ENCODE measurements at regions not wholly inside any gene's neighbourhood (a gene's known extent, or its start where the extent isn't known, plus 50 kb on each side); places are given as distances from the start of the nearest gene placed in this dataset.

- no peaks in the 10 kb centered on the region for H3K9me3 ChIP-seq
- intact Hi-C loops (cut with DNase I) = no loop called here
- no peaks in the 10 kb centered on the region for H3K36me3 ChIP-seq
- TF ChIP-seq POLR2AphosphoS5 (IDR thresholded peaks at IDR 0.05; ENCODE audit: insufficient read depth in 1 of 2, low read depth in 1 of 2) = no peak
- H3K27me3 ChIP-seq = no peaks in the 10 kb centered on the region
- no peak for DNase-seq (ENCODE audit: extremely low spot score in 2 of 2)
- no peaks in the 10 kb centered on the region for H3K4me1 ChIP-seq
- H3K27ac ChIP-seq = no peak overlapping the region
- no peak overlapping the region for H3K4me3 ChIP-seq
Observed at GRCh38 chr3:145395421-145395820, 765.6 kb downstream of the PLOD2 start.

- intact Hi-C loops (cut with DNase I) = no loop called here
- TF ChIP-seq POLR2AphosphoS5 (IDR thresholded peaks at IDR 0.05; ENCODE audit: insufficient read depth in 1 of 2, low read depth in 1 of 2) = no peak
- TF ChIP-seq POLR2A (IDR thresholded peaks at IDR 0.05) = no peak
- TF ChIP-seq CTCF (IDR thresholded peaks at IDR 0.05) = no peak
- Histone ChIP-seq H3K36me3 (no peaks in the 10 kb centered on the region), H3K4me3 (no peak overlapping the region), H3K27ac (no peak overlapping the region), H3K4me1 (no peaks in the 10 kb centered on the region), H3K9me3 (peaks cover 5% of the 10 kb centered on the region), H3K27me3 (no peaks in the 10 kb centered on the region)
- no peak for DNase-seq (ENCODE audit: extremely low spot score in 2 of 2)
Observed at GRCh38 chr3:145411605-145412004, 749.4 kb downstream of the PLOD2 start.

- Histone ChIP-seq H3K27me3 (no peaks in the 10 kb centered on the region), H3K36me3 (no peaks in the 10 kb centered on the region), H3K9me3 (peaks cover 5% of the 10 kb centered on the region), H3K4me3 (no peak overlapping the region), H3K27ac (no peak overlapping the region), H3K4me1 (no peaks in the 10 kb centered on the region)
- TF ChIP-seq CTCF (IDR thresholded peaks at IDR 0.05) (no peak), POLR2A (IDR thresholded peaks at IDR 0.05) (no peak), POLR2AphosphoS5 (IDR thresholded peaks at IDR 0.05; ENCODE audit: insufficient read depth in 1 of 2, low read depth in 1 of 2) (no peak)
- DNase-seq (ENCODE audit: extremely low spot score in 2 of 2) = no peak
- intact Hi-C loops (cut with DNase I) = no loop called here
Observed at GRCh38 chr3:145417678-145418077, 743.3 kb downstream of the PLOD2 start.

GRCh38 chr3:145422556-145422955 is 738.4 kb downstream of the PLOD2 start:
- TF ChIP-seq CTCF (IDR thresholded peaks at IDR 0.05) (no peak), POLR2AphosphoS5 (IDR thresholded peaks at IDR 0.05; ENCODE audit: insufficient read depth in 1 of 2, low read depth in 1 of 2) (no peak), POLR2A (IDR thresholded peaks at IDR 0.05) (no peak)
- Histone ChIP-seq H3K4me3 (no peak overlapping the region), H3K36me3 (no peaks in the 10 kb centered on the region), H3K27me3 (no peaks in the 10 kb centered on the region), H3K9me3 (no peaks in the 10 kb centered on the region), H3K4me1 (no peaks in the 10 kb centered on the region), H3K27ac (no peak overlapping the region)
- intact Hi-C loops (cut with DNase I) = no loop called here
- no peak for DNase-seq (ENCODE audit: extremely low spot score in 2 of 2)

- Histone ChIP-seq H3K27me3 (no peaks in the 10 kb centered on the region), H3K9me3 (no peaks in the 10 kb centered on the region), H3K27ac (no peak overlapping the region), H3K4me1 (no peaks in the 10 kb centered on the region), H3K36me3 (no peaks in the 10 kb centered on the region), H3K4me3 (no peak overlapping the region)
- intact Hi-C loops (cut with DNase I) = no loop called here
- DNase-seq (ENCODE audit: extremely low spot score in 2 of 2) = no peak
- no peak for TF ChIP-seq CTCF (IDR thresholded peaks at IDR 0.05)
- TF ChIP-seq POLR2A (IDR thresholded peaks at IDR 0.05) = no peak
- TF ChIP-seq POLR2AphosphoS5 (IDR thresholded peaks at IDR 0.05; ENCODE audit: insufficient read depth in 1 of 2, low read depth in 1 of 2) = no peak
Observed at GRCh38 chr3:145427355-145427754, 733.6 kb downstream of the PLOD2 start.

GRCh38 chr3:145429546-145429945 is 731.4 kb downstream of the PLOD2 start:
- intact Hi-C loops (cut with DNase I) = no loop called here

More at GRCh38 chr3:145429546-145429945, 731.4 kb downstream of the PLOD2 start:
- Histone ChIP-seq H3K27ac (no peak overlapping the region), H3K9me3 (no peaks in the 10 kb centered on the region), H3K27me3 (no peaks in the 10 kb centered on the region), H3K4me1 (no peaks in the 10 kb centered on the region), H3K36me3 (no peaks in the 10 kb centered on the region), H3K4me3 (no peak overlapping the region)
- no peak for TF ChIP-seq POLR2A (IDR thresholded peaks at IDR 0.05)
- no peak for TF ChIP-seq CTCF (IDR thresholded peaks at IDR 0.05)
- no peak for DNase-seq (ENCODE audit: extremely low spot score in 2 of 2)
